Stomach (tissue), 4 donors: ENCODE measurements at regions not wholly inside any gene's neighbourhood (a gene's known extent, or its start where the extent isn't known, plus 50 kb on each side); places are given as distances from the start of the nearest gene placed in this dataset.

Source experiments
- CTCF ChIP-seq, 7 experiments: fragments of 450-650 bp in 4 of 7; fragments of 200-600 bp in 3 of 7; sonication (generic) in 3 of 7; IDR thresholded peaks; one replicate each; pipeline ENCODE4 v1.5.1; 2016 to 2019; ENCODE audit warnings: antibody characterized with exemption in 7 of 7, control low read depth in 2 of 7, mild to moderate bottlenecking in 1 of 7
- EP300 ChIP-seq: sonication (generic); formaldehyde crosslinking; IDR thresholded peaks from one replicate; pipeline ENCODE4 v1.6.1; 2017; ENCODE audit warnings: antibody characterized with exemption
- POLR2A ChIP-seq, 4 donors: fragments of 450-650 bp; IDR thresholded peaks; one replicate each; pipeline ENCODE4 v1.6.1; 2016; ENCODE audit warnings: antibody characterized with exemption in 4 of 4, control low read depth in 2 of 4, mild to moderate bottlenecking in 1 of 4, moderate library complexity in 1 of 4
- POLR2AphosphoS5 ChIP-seq, 3 donors: sonication (generic); formaldehyde crosslinking; IDR thresholded peaks; one replicate each; pipeline ENCODE4 v1.6.1; 2016; ENCODE audit warnings: antibody characterized with exemption in 3 of 3

GRCh38 chr2:212712991-212713390 lies 174.4 kb upstream of the ERBB4 start:
- no peak for TF ChIP-seq POLR2A (IDR thresholded peaks at IDR 0.05)
- no peak for TF ChIP-seq POLR2AphosphoS5 (IDR thresholded peaks at IDR 0.05)
- TF ChIP-seq CTCF (IDR thresholded peaks at IDR 0.05), result no peak
- no peak for TF ChIP-seq EP300
